ENCODE measurements at regions not wholly inside any gene's neighbourhood (a gene's known extent, or its start where the extent isn't known, plus 50 kb on each side); places are given as distances from the start of the nearest gene placed in this dataset.

GRCh38 chr17:34126965-34127364 lies 128.1 kb upstream of the CCL2 start:
- WGBS (ENCODE audit: insufficient coverage, insufficient replicate concordance, low lambda C conversion rate, missing lambda C conversion rate): 0% methylated on average over 3 of the region's 3 CpGs
- H4K20me1 ChIP-seq (ENCODE audit: control insufficient read depth, insufficient read depth): no peaks in the 10 kb centered on the region
- TF ChIP-seq NR2F1 (conservative IDR thresholded peaks at IDR 0.05) (peak; percentile 43; the same call in 1 of the 2 replicates), JUNB (IDR thresholded peaks at IDR 0.05) (peak; percentile 74), TARDBP (IDR thresholded peaks at IDR 0.05; ENCODE audit: borderline replicate concordance) (no peak), MAX (IDR thresholded peaks at IDR 0.05; ENCODE audit: low read depth, low read length) (no peak)
- no peak overlapping the region for H3K9ac ChIP-seq (ENCODE audit: control insufficient read depth, insufficient read depth, low read length)
- FAIRE-seq: peak; percentile 74
- no peak for DNase-seq (ENCODE audit: low read depth, low spot score)
- intact Hi-C loops (cut with micrococcal nuclease; ENCODE audit: unreplicated experiment): no loop called here
- ChIA-PET RAD21 (ENCODE audit: unreplicated experiment) (no interaction called here), POLR2A (no interaction called here), CTCF (no interaction called here), SMC1A (ENCODE audit: uncharacterized antibody, unreplicated experiment) (no interaction called here)
- in situ Hi-C loops (cut with MboI): no loop called here
- peaks cover 3% of the 10 kb centered on the region for H3K4me1 ChIP-seq (ENCODE audit: control insufficient read depth, insufficient read depth, low read length)
- H3K9me3 ChIP-seq (replicated peaks; ENCODE audit: control insufficient read depth, insufficient read depth, low read length): no peaks in the 10 kb centered on the region
- BruUV-seq (replicated peaks): no TSS peak
- ATAC-seq: no peak; the same call in 2 of the 3 replicates
- no peak overlapping the region for H2AFZ ChIP-seq (ENCODE audit: control insufficient read depth, low read depth, low read length)
- H3K27ac ChIP-seq (ENCODE audit: control insufficient read depth, insufficient read depth): no peak overlapping the region
- H3K27me3 ChIP-seq (replicated peaks in 1 of 2; ENCODE audit: control insufficient read depth in 2 of 2, insufficient read depth in 2 of 2, low read length in 1 of 2): peaks cover 0 to 3% of the 10 kb centered on the region in 2 experiments; a peak in 1 of 4 replicates
- H3K4me3 ChIP-seq: no peak overlapping the region
- H3K4me2 ChIP-seq (ENCODE audit: control insufficient read depth, insufficient read depth): no peak overlapping the region
- no peaks in the 10 kb centered on the region for H3K79me2 ChIP-seq (ENCODE audit: control insufficient read depth, insufficient read depth, low read length)
- no peaks in the 10 kb centered on the region for H3K36me3 ChIP-seq (ENCODE audit: control insufficient read depth in 2 of 2, insufficient read depth in 2 of 2, low read length in 1 of 2)

- ChIA-PET RAD21 (ENCODE audit: unreplicated experiment) (no interaction called here), SMC1A (ENCODE audit: uncharacterized antibody, unreplicated experiment) (interaction anchor here (1.5 kb wide), 1 partner anchor 11 kb away, joined by 3 read pairs; no protein-coding TSS in a partner anchor), CTCF (no interaction called here), POLR2A (no interaction called here)
- no peak overlapping the region for H3K4me2 ChIP-seq (ENCODE audit: control insufficient read depth, insufficient read depth)
- DNase-seq (ENCODE audit: low read depth, low spot score) (no peak), FAIRE-seq (no peak), ATAC-seq (no peak)
- intact Hi-C loops (cut with micrococcal nuclease; ENCODE audit: unreplicated experiment): no loop called here
- H3K9ac ChIP-seq (ENCODE audit: control insufficient read depth, insufficient read depth, low read length): no peak overlapping the region
- H3K27ac ChIP-seq (ENCODE audit: control insufficient read depth, insufficient read depth): no peak overlapping the region
- BruUV-seq (replicated peaks): no TSS peak
- H3K79me2 ChIP-seq (ENCODE audit: control insufficient read depth, insufficient read depth, low read length): no peaks in the 10 kb centered on the region
- H3K9me3 ChIP-seq (replicated peaks; ENCODE audit: control insufficient read depth, insufficient read depth, low read length): no peaks in the 10 kb centered on the region
- no peaks in the 10 kb centered on the region for H4K20me1 ChIP-seq (ENCODE audit: control insufficient read depth, insufficient read depth)
- H2AFZ ChIP-seq (ENCODE audit: control insufficient read depth, low read depth, low read length): no peak overlapping the region
- H3K36me3 ChIP-seq (ENCODE audit: control insufficient read depth in 2 of 2, insufficient read depth in 2 of 2, low read length in 1 of 2): no peaks in the 10 kb centered on the region
- H3K4me3 ChIP-seq: no peak overlapping the region
- in situ Hi-C loops (cut with MboI): no loop called here
- no peak for TF ChIP-seq TCF12 (IDR thresholded peaks at IDR 0.05; ENCODE audit: low read depth, low read length)
- no peak for TF ChIP-seq E2F8 (IDR thresholded peaks at IDR 0.05; ENCODE audit: low read depth, partially characterized antibody)
- H3K4me1 ChIP-seq (ENCODE audit: control insufficient read depth, insufficient read depth, low read length): peaks cover 3% of the 10 kb centered on the region
- H3K27me3 ChIP-seq (replicated peaks in 1 of 2; ENCODE audit: control insufficient read depth in 2 of 2, insufficient read depth in 2 of 2, low read length in 1 of 2): peaks cover 0 to 3% of the 10 kb centered on the region in 2 experiments; a peak in 1 of 4 replicates
- WGBS (ENCODE audit: insufficient coverage, insufficient replicate concordance, low lambda C conversion rate, missing lambda C conversion rate): 0% methylated on average over 2 of the region's 2 CpGs
Measured at GRCh38 chr17:34130544-34130943, 124.5 kb upstream of the CCL2 start.

Measured in GM12878 (cell line).